Activated CD8-positive, alpha-beta T cell treated with anti-CD3 and anti-CD28 coated beads for 36 hours (primary cell): ENCODE measurements at regions not wholly inside any gene's neighbourhood (a gene's known extent, or its start where the extent isn't known, plus 50 kb on each side); places are given as distances from the start of the nearest gene placed in this dataset.
"Not testable (repeated sequence)": the region's sequence is repeated elsewhere in the genome, so short reads cannot be mapped to it uniquely, and the experiment has no call there.

ENCODE experiments used
- ATAC-seq: fragments of 200-7000 bp; cut with Tn5 transposase; one replicate; pipeline ENCODE4 v1.10.0; 2021; ENCODE audit warnings: mild to moderate bottlenecking, moderate library complexity
- CTCF ChIA-PET: fragments of 350-600 bp; sonication (Branson Sonifier 250); formaldehyde crosslinking; loops from one replicate; lab custom pipeline; 2021; ENCODE audit warnings: antibody characterized with exemption; lab: Charles Lee
- POLR2A ChIA-PET: fragments of 350-600 bp; sonication (Branson Sonifier 250); formaldehyde crosslinking; loops from one replicate; lab custom pipeline; 2021; ENCODE audit warnings: antibody characterized with exemption; lab: Charles Lee
- DNase-seq: peaks from one replicate; pipeline ENCODE4 v3.0.0-alpha.2; 2020
- H3K27ac Mint-ChIP-seq: one replicate; pipeline ENCODE4 v1.8.0; 2021; ENCODE audit warnings: mild to moderate bottlenecking, mixed read lengths
- H3K27me3 Mint-ChIP-seq: one replicate; pipeline ENCODE4 v1.8.0; 2021; ENCODE audit warnings: mixed read lengths
- H3K36me3 Mint-ChIP-seq: one replicate; pipeline ENCODE4 v1.8.0; 2021; ENCODE audit warnings: low read depth, mixed read lengths
- H3K4me1 Mint-ChIP-seq: one replicate; pipeline ENCODE4 v1.8.0; 2021; ENCODE audit warnings: low read depth, mixed read lengths
- H3K4me3 Mint-ChIP-seq: one replicate; pipeline ENCODE4 v1.8.0; 2021; ENCODE audit warnings: mild to moderate bottlenecking, moderate library complexity, mixed read lengths
- H3K9me3 Mint-ChIP-seq: one replicate; pipeline ENCODE4 v1.8.0; 2021; ENCODE audit warnings: mixed read lengths
- CTCF ChIP-seq: fragments of 200-600 bp; IDR thresholded peaks from one replicate; pipeline ENCODE4 v1.8.0; 2022; ENCODE audit warnings: antibody characterized with exemption, mild to moderate bottlenecking
- intact Hi-C: fragments of 100-400 bp; cut with micrococcal nuclease; formaldehyde crosslinking; loops from one replicate; pipeline ENCODE4 v1.10.0; 2022

- peaks cover 4% of the 10 kb centered on the region for H3K4me1 Mint-ChIP-seq
Observed at GRCh38 chr3:177463863-177464262, 266.6 kb upstream of the TBL1XR1 start.

DNA sequence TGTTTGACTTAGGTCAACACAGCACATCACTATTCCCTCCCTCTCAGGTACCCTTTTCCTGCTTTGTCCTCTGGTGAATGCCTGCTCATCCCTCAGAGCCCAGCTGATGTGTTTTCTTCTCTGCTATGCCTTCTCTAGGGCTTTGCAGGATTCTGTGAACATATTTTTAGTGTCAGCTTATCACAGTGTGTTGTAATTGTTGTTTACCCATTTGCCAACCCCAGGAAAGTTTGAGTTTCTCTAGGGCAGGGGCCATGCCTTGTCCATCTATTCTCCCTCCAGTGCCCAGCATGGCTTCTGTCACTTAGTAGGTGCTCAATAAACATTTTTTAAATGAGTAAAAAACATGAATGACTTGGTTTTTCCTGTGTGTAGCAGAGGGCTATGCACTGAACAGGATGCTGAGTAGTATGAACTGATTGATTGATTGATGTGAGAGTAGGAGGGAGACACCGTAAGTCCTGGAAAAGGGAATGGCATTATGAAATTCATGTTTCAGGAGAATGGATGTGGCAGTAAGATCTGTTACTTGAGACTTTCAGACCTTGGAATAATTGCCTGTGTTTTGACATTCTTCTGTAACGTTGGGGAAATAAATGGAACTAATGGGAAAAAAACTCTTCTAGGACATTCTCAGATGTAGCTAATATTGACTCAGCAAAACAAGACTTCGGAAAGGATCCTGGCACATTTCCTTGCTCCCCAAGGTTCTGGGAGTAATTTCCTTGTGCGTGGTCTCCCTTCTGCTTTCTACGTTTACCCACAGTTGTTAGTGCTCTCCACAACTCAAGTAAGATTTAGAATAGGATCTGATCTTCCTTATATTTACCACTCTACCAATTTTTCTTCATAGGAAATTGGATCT, 267.3 kb upstream of the TBL1XR1 start:
- H3K27ac Mint-ChIP-seq = no peak overlapping the region
- POLR2A ChIA-PET = no interaction called here
- DNase-seq = no peak
- CTCF ChIA-PET = no interaction called here
- H3K4me1 Mint-ChIP-seq = peaks cover 4% of the 10 kb centered on the region
- H3K36me3 Mint-ChIP-seq = no peaks in the 10 kb centered on the region
- intact Hi-C loops = no loop called here
- no peak for TF ChIP-seq CTCF
- H3K9me3 Mint-ChIP-seq = no peaks in the 10 kb centered on the region
- H3K27me3 Mint-ChIP-seq = no peaks in the 10 kb centered on the region
- ATAC-seq = no peak
- H3K4me3 Mint-ChIP-seq = no peak overlapping the region

More at GRCh38 chr3:177463863-177464262, 266.6 kb upstream of the TBL1XR1 start:
- H3K27ac Mint-ChIP-seq = no peak overlapping the region
- no peaks in the 10 kb centered on the region for H3K9me3 Mint-ChIP-seq
- ChIA-PET POLR2A (no interaction called here), CTCF (no interaction called here)
- no peaks in the 10 kb centered on the region for H3K27me3 Mint-ChIP-seq
- no peak for TF ChIP-seq CTCF
- ATAC-seq (no peak), DNase-seq (no peak)
- H3K4me3 Mint-ChIP-seq = no peak overlapping the region
- H3K36me3 Mint-ChIP-seq = no peaks in the 10 kb centered on the region
- intact Hi-C loops = no loop called here

- no peak overlapping the region for H3K27ac Mint-ChIP-seq
- H3K27me3 Mint-ChIP-seq = no peaks in the 10 kb centered on the region
- H3K9me3 Mint-ChIP-seq = no peaks in the 10 kb centered on the region
- H3K4me1 Mint-ChIP-seq = peaks cover 4% of the 10 kb centered on the region
- intact Hi-C loops = no loop called here
- no peak overlapping the region for H3K4me3 Mint-ChIP-seq
- ATAC-seq (no peak), DNase-seq (no peak)
- H3K36me3 Mint-ChIP-seq = no peaks in the 10 kb centered on the region
- ChIA-PET CTCF (no interaction called here), POLR2A (no interaction called here)
- TF ChIP-seq CTCF = no peak
Observed at GRCh38 chr3:177465257-177465642, 268.0 kb upstream of the TBL1XR1 start.

DNA sequence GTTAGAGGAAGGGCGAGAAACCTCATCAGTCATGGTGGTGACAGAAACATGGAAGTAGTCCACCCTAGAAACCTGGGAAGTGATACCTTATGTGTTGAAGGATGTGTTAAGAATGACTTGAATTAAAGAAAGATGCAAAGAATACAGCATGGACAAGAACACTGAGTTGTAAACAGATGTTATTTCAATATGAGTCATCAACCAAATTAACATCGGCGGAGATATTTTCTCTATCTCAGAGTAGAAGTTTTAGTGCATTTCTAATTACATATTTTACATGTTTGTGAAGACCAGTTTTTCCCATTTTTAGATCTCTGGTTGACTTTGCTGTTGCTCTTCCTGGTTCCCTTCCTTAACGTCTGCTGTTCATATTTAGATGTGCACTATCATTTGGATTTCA, 268.8 kb upstream of the TBL1XR1 start:
- no peaks in the 10 kb centered on the region for H3K9me3 Mint-ChIP-seq
- TF ChIP-seq CTCF = no peak
- ATAC-seq (no peak), DNase-seq (no peak)
- intact Hi-C loops = no loop called here
- H3K36me3 Mint-ChIP-seq = no peaks in the 10 kb centered on the region
- no peak overlapping the region for H3K27ac Mint-ChIP-seq
- ChIA-PET POLR2A (no interaction called here), CTCF (no interaction called here)
- no peaks in the 10 kb centered on the region for H3K27me3 Mint-ChIP-seq
- no peak overlapping the region for H3K4me3 Mint-ChIP-seq
- H3K4me1 Mint-ChIP-seq = peaks cover 4% of the 10 kb centered on the region

GRCh38 chr3:177466622-177467021, 269.3 kb upstream of the TBL1XR1 start:
- POLR2A ChIA-PET, intact Hi-C loops, H3K27ac Mint-ChIP-seq, H3K4me3 Mint-ChIP-seq, H3K9me3 Mint-ChIP-seq, CTCF ChIA-PET, H3K27me3 Mint-ChIP-seq, DNase-seq, H3K36me3 Mint-ChIP-seq, ATAC-seq, H3K4me1 Mint-ChIP-seq: not testable (repeated sequence)
